K562 (cell line): ENCODE measurements at regions not wholly inside any gene's neighbourhood (a gene's known extent, or its start where the extent isn't known, plus 50 kb on each side); places are given as distances from the start of the nearest gene placed in this dataset.

Source experiments
- ATAC-seq: fragments of 200-7000 bp; cut with Tn5 transposase; 3 replicates; pipeline ENCODE4 v1.9.1; 2020; ENCODE audit warnings: moderate library complexity
- BruUV-seq: library from RNA; stranded (reverse); fragments of 400-500 nt; replicated peaks from 2 replicates; lab custom pipeline; 2021; lab: Mats Ljungman, UMichigan
- CTCF ChIA-PET: fragments of 300-600 bp; formaldehyde crosslinking; extraction: SDS; loops from one replicate; lab custom pipeline; 2021; ENCODE audit warnings: low intra/inter-chr PET ratio; lab: Yijun Ruan, JAX
- POLR2A ChIA-PET: fragments of 300-600, 350-650 bp; sonication (Branson Sonifier 250); formaldehyde crosslinking; extraction: SDS; loops from one replicate; lab custom pipeline; 2021; ENCODE audit warnings: antibody characterized with exemption, inconsistent platforms; lab: Yijun Ruan, JAX
- DNase-seq, 4 experiments: peaks; one replicate each; pipeline versions ENCODE4 v3.0.0 to v3.0.0-alpha.2; 2011 to 2018; ENCODE audit warnings: low spot score in 3 of 4, mixed read lengths in 3 of 4; ENCODE audit errors: extremely low read depth in 1 of 4
- FAIRE-seq: peaks from 2 replicates; lab custom pipeline; 2011; peaks lifted over from hg19 to GRCh38; lab: Jason Lieb, UNC
- H2AFZ ChIP-seq: 2 replicates; pipeline ENCODE4 v1.6.0; 2011; ENCODE audit warnings: low read depth, low read length, control low read depth, inconsistent platforms
- H3K27ac ChIP-seq: fragments of 200-600 bp; 3 replicates; pipeline ENCODE4 v1.8.0; 2011; ENCODE audit warnings: low read depth, mild to moderate bottlenecking, control low read depth, inconsistent platforms, low read length, moderate library complexity, mixed read lengths; ENCODE audit errors: extremely low read depth
- H3K27me3 ChIP-seq, 2 experiments: fragments of 300-600 bp in 1 of 2; 2 replicates in 1 of 2; 3 replicates in 1 of 2; pipeline versions ENCODE4 v1.6.0 to v1.8.0; 2011; ENCODE audit warnings: inconsistent platforms in 2 of 2, low read length in 2 of 2, mild to moderate bottlenecking in 1 of 2, mixed read lengths in 1 of 2, moderate library complexity in 1 of 2; ENCODE audit not compliant: control insufficient read depth in 2 of 2, insufficient read depth in 2 of 2
- H3K36me3 ChIP-seq: fragments of 300-600 bp; 3 replicates; pipeline ENCODE4 v1.8.0; 2011; ENCODE audit warnings: mild to moderate bottlenecking, low read length, inconsistent platforms; ENCODE audit not compliant: control insufficient read depth, insufficient read depth
- H3K4me1 ChIP-seq, 2 experiments: fragments of 200-600 bp in 1 of 2; replicated peaks in 1 of 2; 2 replicates in 1 of 2; 3 replicates in 1 of 2; pipeline versions ENCODE4 v1.5.1 to v1.8.0; 2011; ENCODE audit warnings: inconsistent platforms in 2 of 2, low read length in 2 of 2, mild to moderate bottlenecking in 1 of 2, mixed read lengths in 1 of 2, moderate library complexity in 1 of 2; ENCODE audit not compliant: control insufficient read depth in 2 of 2, insufficient read depth in 2 of 2
- H3K4me2 ChIP-seq: 2 replicates; pipeline ENCODE4 v1.6.1; 2011; ENCODE audit warnings: low read length, control low read depth, inconsistent platforms, mixed read lengths; ENCODE audit not compliant: insufficient read depth
- H3K4me3 ChIP-seq: fragments of 200-600 bp; sonication (generic), shearing (Covaris generic); 2 replicates; pipeline ENCODE4 v1.5.1; 2016; ENCODE audit warnings: control low read depth, inconsistent platforms
- H3K79me2 ChIP-seq: fragments of 200-600 bp; 3 replicates; pipeline ENCODE4 v1.8.0; 2011; ENCODE audit warnings: low read length, inconsistent platforms; ENCODE audit not compliant: control insufficient read depth, insufficient read depth
- H3K9ac ChIP-seq, 2 experiments: 2 replicates each; pipeline versions ENCODE4 v1.6.0 to v1.6.1; 2011; ENCODE audit warnings: low read depth in 2 of 2, low read length in 2 of 2, control low read depth in 1 of 2, inconsistent platforms in 1 of 2, mild to moderate bottlenecking in 1 of 2, mixed read lengths in 1 of 2; ENCODE audit not compliant: insufficient read depth in 1 of 2
- H3K9me1 ChIP-seq: one replicate; pipeline ENCODE4 v1.6.0; 2011; ENCODE audit warnings: inconsistent platforms, mild to moderate bottlenecking, low read length, moderate library complexity; ENCODE audit not compliant: control insufficient read depth, insufficient read depth
- H3K9me3 ChIP-seq: replicated peaks from 2 replicates; pipeline ENCODE4 v1.5.1; 2011; ENCODE audit warnings: low read depth, low read length, inconsistent platforms; ENCODE audit not compliant: control insufficient read depth, insufficient read depth
- H4K20me1 ChIP-seq: replicated peaks from 2 replicates; pipeline ENCODE4 v1.6.1; 2011; ENCODE audit warnings: low read length, inconsistent platforms, mixed read lengths; ENCODE audit not compliant: control insufficient read depth, insufficient read depth
- NFATC3 ChIP-seq: fragments of 450-650 bp; IDR thresholded peaks from 2 replicates; pipeline ENCODE4 v1.6.1; 2017; ENCODE audit warnings: mild to moderate bottlenecking
- POU5F1 ChIP-seq: fragments of 150-350 bp; IDR thresholded peaks from 2 replicates; pipeline ENCODE4 v1.6.1; 2014; ENCODE audit warnings: borderline replicate concordance, low read length, low read depth, mild to moderate bottlenecking; ENCODE audit not compliant: partially characterized antibody
- RBM22 ChIP-seq: fragments of 200-400 bp; formaldehyde crosslinking; IDR thresholded peaks from 2 replicates; pipeline ENCODE4 v1.6.1; 2018; ENCODE audit warnings: low read length, low read depth; ENCODE audit not compliant: poor library complexity, severe bottlenecking
- STAT5B ChIP-seq: fragments of 250-450 bp; sonication (Bioruptor Pico); IDR thresholded peaks from 2 replicates; pipeline ENCODE4 v1.8.0; 2021; ENCODE audit warnings: mild to moderate bottlenecking, inconsistent platforms
- TFAM ChIP-seq: fragments of 250-450 bp; sonication (Bioruptor Pico); conservative IDR thresholded peaks from 2 replicates; pipeline ENCODE4 v1.5.0; 2021; ENCODE audit warnings: mild to moderate bottlenecking, moderate library complexity
- WGBS: fragments of 100-300 bp; shearing (Covaris generic); methylation state at CpG from one replicate; pipeline ENCODE4 v1.1.6; 2016; ENCODE audit warnings: low coverage, mixed read lengths; ENCODE audit not compliant: insufficient coverage; ENCODE audit errors: missing lambda C conversion rate; 5-methylcytosine and 5-hydroxymethylcytosine counted together
- in situ Hi-C: fragments of 300-500 bp; cut with MboI; formaldehyde crosslinking; loops from 4 replicates; pipeline ENCODE4 v1.15.0; 2018; ENCODE audit warnings: inconsistent platforms, mixed read lengths
- intact Hi-C: fragments of 100-400 bp; cut with micrococcal nuclease; formaldehyde crosslinking; loops from 2 replicates; pipeline ENCODE4 v1.14.2; 2022
- TF ChIP-seq, protein P1 (sequence below): fragments of 450-650 bp; IDR thresholded peaks from 2 replicates; pipeline ENCODE4 v1.6.1; 2016
- TF ChIP-seq, protein P2 (sequence below): fragments of 250-450 bp; sonication (Bioruptor Pico); IDR thresholded peaks from 2 replicates; pipeline ENCODE4 v1.8.0; 2021; ENCODE audit warnings: moderate library complexity, mild to moderate bottlenecking, inconsistent platforms
- TF ChIP-seq, protein P3 (sequence below): fragments of 450-650 bp; IDR thresholded peaks from one replicate; pipeline ENCODE4 v1.6.1; 2018; ENCODE audit warnings: mild to moderate bottlenecking, moderate library complexity; ENCODE audit not compliant: partially characterized antibody
- TF ChIP-seq, protein P4 (sequence below): fragments of 450-650 bp; IDR thresholded peaks from 2 replicates; pipeline ENCODE4 v1.6.1; 2018; ENCODE audit not compliant: partially characterized antibody
- TF ChIP-seq, protein P5 (sequence below): sonication (generic); formaldehyde crosslinking; IDR thresholded peaks from 2 replicates; pipeline ENCODE4 v1.8.1; 2023; ENCODE audit warnings: mild to moderate bottlenecking, missing genetic modification reagents

DNA sequence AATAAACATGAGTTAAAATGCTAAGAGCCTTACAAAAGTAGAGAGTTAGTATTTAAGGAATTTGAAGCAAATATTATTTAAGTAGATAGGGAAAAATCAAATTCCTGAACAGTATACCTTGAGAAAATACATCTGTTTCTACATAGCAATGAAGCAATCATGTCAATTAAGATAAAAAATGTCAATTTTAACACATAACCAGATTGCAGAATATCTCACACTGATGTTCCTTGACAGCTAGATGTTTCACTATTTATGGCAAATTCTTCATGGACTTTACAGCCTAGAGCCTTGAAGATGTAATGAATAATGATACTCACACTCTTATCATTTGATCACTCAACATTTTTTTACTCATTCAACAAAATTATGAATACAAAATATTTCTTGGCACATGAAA lies 708.2 kb upstream of the PTPRD start (continued):
- TF ChIP-seq, protein P1, sequence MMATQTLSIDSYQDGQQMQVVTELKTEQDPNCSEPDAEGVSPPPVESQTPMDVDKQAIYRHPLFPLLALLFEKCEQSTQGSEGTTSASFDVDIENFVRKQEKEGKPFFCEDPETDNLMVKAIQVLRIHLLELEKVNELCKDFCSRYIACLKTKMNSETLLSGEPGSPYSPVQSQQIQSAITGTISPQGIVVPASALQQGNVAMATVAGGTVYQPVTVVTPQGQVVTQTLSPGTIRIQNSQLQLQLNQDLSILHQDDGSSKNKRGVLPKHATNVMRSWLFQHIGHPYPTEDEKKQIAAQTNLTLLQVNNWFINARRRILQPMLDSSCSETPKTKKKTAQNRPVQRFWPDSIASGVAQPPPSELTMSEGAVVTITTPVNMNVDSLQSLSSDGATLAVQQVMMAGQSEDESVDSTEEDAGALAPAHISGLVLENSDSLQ, result no peak
- no peak for TF ChIP-seq STAT5B (CRISPR knock-in tag)
- TF ChIP-seq, protein P2, sequence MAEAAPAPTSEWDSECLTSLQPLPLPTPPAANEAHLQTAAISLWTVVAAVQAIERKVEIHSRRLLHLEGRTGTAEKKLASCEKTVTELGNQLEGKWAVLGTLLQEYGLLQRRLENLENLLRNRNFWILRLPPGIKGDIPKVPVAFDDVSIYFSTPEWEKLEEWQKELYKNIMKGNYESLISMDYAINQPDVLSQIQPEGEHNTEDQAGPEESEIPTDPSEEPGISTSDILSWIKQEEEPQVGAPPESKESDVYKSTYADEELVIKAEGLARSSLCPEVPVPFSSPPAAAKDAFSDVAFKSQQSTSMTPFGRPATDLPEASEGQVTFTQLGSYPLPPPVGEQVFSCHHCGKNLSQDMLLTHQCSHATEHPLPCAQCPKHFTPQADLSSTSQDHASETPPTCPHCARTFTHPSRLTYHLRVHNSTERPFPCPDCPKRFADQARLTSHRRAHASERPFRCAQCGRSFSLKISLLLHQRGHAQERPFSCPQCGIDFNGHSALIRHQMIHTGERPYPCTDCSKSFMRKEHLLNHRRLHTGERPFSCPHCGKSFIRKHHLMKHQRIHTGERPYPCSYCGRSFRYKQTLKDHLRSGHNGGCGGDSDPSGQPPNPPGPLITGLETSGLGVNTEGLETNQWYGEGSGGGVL (CRISPR knock-in tag), result no peak
- TF ChIP-seq, protein P3, sequence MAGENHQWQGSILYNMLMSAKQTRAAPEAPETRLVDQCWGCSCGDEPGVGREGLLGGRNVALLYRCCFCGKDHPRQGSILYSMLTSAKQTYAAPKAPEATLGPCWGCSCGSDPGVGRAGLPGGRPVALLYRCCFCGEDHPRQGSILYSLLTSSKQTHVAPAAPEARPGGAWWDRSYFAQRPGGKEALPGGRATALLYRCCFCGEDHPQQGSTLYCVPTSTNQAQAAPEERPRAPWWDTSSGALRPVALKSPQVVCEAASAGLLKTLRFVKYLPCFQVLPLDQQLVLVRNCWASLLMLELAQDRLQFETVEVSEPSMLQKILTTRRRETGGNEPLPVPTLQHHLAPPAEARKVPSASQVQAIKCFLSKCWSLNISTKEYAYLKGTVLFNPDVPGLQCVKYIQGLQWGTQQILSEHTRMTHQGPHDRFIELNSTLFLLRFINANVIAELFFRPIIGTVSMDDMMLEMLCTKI, result no peak

DNA sequence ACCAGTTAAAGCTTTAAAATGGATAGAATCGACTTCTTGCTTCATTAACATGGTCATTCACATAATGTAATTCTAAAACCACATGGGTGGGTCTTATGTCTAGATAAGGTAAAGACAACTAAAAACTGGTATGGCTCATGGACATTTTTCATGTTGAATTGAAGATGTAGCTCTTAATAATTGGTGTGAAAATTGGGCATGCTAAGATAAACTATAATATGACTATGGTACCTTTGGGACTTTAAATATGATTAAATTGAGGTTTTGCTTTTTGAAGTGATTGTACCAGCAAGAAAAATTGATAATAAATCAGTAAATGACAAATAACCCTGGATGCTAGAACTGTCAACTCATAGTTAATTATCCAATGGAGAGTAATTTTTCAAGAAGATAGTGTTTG lies 710.7 kb upstream of the PTPRD start:
- no peaks in the 10 kb centered on the region for H3K4me1 ChIP-seq
- H3K27ac ChIP-seq, result no peak overlapping the region
- ChIA-PET CTCF (no interaction called here), POLR2A (no interaction called here)
- H3K79me2 ChIP-seq, result no peaks in the 10 kb centered on the region
- WGBS, result 0% methylated on average over 1 of the region's 1 CpG
- H3K9me1 ChIP-seq, result no peaks in the 10 kb centered on the region
- no TSS peak for BruUV-seq
- H3K36me3 ChIP-seq, result no peaks in the 10 kb centered on the region
- no peak overlapping the region for H3K4me3 ChIP-seq
- intact Hi-C loops (no loop called here), in situ Hi-C loops (no loop called here)
- H3K4me2 ChIP-seq, result no peak overlapping the region
- no peak for FAIRE-seq
- H2AFZ ChIP-seq, result no peak overlapping the region
- no peaks in the 10 kb centered on the region for H3K9me3 ChIP-seq
- H4K20me1 ChIP-seq, result no peaks in the 10 kb centered on the region
- no peak for ATAC-seq
- H3K9ac ChIP-seq, result no peak overlapping the region
- no peaks in the 10 kb centered on the region for H3K27me3 ChIP-seq
- no peak for DNase-seq
- no peak for TF ChIP-seq RBM22
- TF ChIP-seq TFAM, result no peak
- TF ChIP-seq POU5F1, result no peak
- no peak for TF ChIP-seq NFATC3
- TF ChIP-seq, protein P4, sequence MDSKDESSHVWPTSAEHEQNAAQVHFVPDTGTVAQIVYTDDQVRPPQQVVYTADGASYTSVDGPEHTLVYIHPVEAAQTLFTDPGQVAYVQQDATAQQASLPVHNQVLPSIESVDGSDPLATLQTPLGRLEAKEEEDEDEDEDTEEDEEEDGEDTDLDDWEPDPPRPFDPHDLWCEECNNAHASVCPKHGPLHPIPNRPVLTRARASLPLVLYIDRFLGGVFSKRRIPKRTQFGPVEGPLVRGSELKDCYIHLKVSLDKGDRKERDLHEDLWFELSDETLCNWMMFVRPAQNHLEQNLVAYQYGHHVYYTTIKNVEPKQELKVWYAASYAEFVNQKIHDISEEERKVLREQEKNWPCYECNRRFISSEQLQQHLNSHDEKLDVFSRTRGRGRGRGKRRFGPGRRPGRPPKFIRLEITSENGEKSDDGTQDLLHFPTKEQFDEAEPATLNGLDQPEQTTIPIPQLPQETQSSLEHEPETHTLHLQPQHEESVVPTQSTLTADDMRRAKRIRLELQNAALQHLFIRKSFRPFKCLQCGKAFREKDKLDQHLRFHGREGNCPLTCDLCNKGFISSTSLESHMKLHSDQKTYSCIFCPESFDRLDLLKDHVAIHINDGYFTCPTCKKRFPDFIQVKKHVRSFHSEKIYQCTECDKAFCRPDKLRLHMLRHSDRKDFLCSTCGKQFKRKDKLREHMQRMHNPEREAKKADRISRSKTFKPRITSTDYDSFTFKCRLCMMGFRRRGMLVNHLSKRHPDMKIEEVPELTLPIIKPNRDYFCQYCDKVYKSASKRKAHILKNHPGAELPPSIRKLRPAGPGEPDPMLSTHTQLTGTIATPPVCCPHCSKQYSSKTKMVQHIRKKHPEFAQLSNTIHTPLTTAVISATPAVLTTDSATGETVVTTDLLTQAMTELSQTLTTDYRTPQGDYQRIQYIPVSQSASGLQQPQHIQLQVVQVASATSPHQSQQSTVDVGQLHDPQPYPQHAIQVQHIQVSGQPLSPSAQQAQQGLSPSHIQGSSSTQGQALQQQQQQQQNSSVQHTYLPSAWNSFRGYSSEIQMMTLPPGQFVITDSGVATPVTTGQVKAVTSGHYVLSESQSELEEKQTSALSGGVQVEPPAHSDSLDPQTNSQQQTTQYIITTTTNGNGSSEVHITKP, result no peak
- TF ChIP-seq, protein P5, sequence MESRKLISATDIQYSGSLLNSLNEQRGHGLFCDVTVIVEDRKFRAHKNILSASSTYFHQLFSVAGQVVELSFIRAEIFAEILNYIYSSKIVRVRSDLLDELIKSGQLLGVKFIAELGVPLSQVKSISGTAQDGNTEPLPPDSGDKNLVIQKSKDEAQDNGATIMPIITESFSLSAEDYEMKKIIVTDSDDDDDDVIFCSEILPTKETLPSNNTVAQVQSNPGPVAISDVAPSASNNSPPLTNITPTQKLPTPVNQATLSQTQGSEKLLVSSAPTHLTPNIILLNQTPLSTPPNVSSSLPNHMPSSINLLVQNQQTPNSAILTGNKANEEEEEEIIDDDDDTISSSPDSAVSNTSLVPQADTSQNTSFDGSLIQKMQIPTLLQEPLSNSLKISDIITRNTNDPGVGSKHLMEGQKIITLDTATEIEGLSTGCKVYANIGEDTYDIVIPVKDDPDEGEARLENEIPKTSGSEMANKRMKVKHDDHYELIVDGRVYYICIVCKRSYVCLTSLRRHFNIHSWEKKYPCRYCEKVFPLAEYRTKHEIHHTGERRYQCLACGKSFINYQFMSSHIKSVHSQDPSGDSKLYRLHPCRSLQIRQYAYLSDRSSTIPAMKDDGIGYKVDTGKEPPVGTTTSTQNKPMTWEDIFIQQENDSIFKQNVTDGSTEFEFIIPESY (CRISPR knock-in tag), result no peak
